NCI-H2196 treated with DMSO at 0.1 percent for 48 hours (cell line): ENCODE measurements at regions not wholly inside any gene's neighbourhood (a gene's known extent, or its start where the extent isn't known, plus 50 kb on each side); places are given as distances from the start of the nearest gene placed in this dataset.

Experiments
- DNase-seq: peaks from one replicate; lab custom pipeline; 2025; ENCODE audit not compliant: unreplicated experiment; lab: John Stamatoyannopoulos, UW

GRCh38 chr7:10222976-10223375 lies 750.7 kb upstream of the PHF14 start:
- DNase-seq = no peak

GRCh38 chr7:10225275-10225674 lies 748.4 kb upstream of the PHF14 start:
- no peak for DNase-seq

DNA sequence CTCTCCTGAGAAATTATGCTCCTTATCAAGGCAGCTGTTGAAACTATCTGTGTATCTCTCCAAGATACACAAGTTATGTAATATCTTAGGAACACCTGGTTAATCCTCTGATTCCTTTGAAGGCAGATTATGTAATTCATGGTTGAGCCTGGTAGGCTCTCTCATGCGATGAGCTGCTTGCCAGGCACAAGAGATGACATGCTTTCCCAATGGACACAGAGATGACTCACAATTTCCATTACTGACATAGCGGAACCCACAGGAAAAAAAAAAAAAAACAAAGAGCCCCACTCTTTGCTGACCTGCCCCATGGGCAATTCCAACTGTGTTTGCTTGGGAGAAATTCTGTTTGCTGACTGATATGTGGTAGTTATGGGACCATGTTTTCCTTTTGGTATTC lies 736.4 kb upstream of the PHF14 start:
- DNase-seq = no peak

DNA sequence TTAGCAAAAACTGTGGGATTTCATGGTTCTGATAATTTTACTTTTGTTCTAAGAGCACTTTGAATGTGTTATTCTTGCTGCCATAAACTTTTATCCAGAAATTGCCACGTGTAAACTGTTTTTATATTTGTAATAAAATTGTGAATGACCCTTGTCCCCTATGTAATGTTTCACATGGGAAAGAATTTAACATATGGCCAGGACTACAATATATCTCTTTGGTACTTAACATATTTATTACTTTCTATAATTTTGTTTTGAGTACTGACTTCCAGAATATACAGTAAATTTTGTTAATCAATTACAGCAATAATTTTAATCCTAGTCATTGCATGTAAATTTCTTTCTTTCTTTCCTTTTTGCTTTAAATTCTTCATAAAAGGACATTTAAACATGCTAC lies 735.0 kb upstream of the PHF14 start:
- no peak for DNase-seq

DNA sequence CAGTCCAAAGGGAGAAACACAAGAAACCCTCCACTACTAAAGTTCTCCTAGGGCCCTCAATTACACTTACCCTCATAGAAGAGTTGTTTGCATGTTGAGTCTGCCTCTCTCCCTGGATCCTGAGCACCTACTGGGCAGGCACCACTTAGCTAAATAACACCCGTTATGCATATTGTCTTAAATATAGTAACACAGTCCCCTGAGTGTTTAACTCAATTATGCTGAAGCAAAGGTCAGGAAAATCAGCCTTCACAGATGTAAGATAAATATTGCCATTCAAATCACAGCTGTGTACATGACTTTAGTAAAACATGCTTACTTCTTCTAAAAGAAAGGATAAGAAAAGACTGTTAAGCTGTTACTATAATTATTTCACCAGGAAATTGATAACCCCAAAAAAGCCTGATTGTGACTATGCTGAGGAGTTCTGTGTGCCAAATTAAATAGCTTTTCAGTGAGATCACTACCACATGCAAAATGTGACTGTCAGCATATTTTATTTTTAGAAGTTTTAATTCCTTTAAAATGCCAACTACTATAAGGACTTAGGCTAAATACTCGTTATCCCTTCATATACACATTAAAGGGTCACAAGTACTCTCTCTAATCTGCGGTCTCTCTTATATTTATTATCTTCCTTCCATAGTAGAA lies 733.9 kb upstream of the PHF14 start:
- no peak for DNase-seq

- DNase-seq = no peak
These were observed 728.3 kb upstream of the PHF14 start for GRCh38 chr7:10245406-10245805.

DNA sequence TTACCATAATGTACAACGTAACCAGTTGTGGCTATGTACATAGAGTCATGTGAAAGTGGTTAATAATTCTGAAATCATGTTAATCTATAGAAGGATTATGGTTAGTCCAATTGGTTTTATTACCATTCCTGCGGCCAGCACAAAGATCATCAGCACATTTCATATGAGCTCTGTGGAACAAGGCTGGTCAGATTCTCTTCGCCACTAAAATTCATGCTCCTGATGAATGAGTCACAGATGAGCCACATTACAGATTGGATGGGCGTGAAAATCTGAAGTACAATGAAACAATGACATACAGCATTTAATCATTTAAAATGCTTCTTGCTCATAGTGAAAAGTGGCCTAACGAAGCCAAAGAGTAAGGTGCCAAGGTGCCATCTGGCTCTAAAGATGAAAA lies 716.2 kb upstream of the PHF14 start:
- no peak for DNase-seq

- DNase-seq = no peak
These were observed 706.7 kb upstream of the PHF14 start for GRCh38 chr7:10266976-10267375.

DNA sequence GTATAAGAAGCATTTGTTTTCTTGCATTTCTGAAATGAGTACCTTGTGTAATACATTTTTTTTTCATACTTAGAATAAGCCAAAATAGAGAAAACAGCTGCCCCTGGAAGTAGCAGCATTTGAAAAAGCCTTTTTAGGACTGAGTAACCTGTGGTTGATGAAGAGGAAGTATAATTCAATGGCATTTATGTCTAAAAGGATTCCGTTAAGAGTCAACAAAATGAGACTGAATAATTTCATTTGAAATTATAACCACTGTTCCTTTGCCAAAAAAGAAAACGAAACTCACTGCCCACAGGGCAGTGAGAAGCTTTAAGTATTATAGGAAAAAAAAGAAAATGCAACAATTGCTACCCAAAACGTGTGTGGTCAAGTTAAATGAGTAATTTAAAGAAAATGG lies 705.6 kb upstream of the PHF14 start:
- no peak for DNase-seq

GRCh38 chr7:10282909-10283308 lies 690.8 kb upstream of the PHF14 start:
- no peak for DNase-seq

GRCh38 chr7:10284001-10284400 lies 689.7 kb upstream of the PHF14 start:
- no peak for DNase-seq

DNA sequence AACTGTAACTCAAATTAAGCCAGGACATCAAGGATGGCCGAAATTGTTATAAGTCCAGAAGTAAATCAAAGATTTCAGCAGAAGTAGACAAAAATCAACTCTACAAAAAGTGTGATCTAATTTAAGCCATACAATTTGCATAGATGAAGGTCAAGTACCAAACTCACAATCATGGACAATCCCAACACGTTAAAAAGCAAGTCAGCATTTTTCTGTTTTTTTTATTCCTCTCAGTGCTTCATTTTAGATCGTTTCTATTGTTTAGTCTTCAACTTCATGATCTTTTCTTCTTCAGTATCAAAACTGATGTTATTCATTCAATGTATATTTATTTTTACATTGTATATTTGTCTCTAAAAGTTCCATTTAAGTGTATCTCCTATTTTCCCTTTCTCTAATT lies 674.3 kb upstream of the PHF14 start:
- no peak for DNase-seq

DNA sequence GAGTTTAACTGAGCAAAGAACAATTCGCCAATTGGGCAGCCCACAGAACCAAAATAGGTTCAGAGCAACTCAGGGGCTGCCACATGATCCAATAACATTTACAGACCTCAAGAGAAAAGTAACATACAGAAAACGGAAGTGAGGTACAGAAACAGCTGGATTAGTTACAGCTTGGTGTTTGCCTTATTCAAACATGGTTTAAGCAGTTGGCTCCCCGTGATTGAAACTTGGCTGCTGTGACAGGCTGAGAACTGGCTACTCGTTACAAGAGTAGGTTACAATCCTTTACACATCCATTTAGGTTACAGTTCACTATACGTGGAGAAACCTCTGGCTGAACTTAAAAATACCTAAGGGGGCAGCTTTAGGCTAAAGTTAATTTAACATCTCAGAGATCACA lies 673.1 kb upstream of the PHF14 start:
- DNase-seq = no peak

GRCh38 chr7:10308276-10308675 lies 665.4 kb upstream of the PHF14 start:
- no peak for DNase-seq

DNA sequence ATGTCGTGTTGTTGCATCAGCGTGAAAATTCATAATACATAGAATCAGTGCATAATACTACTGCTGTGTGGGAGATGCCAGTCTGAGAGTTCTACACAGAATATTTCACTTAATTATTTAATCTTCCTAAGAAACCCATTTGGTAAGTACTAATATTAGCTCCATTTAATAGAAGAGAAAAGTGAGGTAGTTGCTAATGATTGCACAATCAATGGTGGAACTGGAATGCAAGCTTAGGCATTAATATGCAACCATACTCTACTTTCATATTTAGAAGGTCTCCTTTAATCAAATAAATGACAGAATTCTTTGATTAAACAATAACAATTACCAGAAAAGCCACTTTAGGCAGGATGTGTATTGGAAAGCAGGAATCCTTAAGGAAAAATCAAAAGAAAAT lies 660.7 kb upstream of the PHF14 start:
- no peak for DNase-seq

DNA sequence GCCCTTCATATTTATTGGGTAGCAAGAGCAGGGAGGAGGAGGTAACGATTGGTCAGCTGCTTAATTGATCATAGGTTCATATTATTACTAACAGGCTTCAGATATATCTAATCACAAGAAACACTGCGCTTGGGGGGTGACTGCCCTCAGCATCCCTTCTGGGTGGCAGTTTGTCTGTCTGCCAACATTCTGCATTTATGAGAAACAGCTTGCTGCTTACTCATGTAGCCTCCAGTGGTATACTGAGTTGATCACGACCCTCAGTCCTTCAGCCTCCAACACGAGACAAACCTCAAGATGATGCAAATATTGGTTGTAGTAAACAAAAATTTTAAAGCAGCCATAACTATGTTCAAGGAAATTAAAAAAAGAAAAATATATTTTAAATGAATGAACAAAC lies 657.8 kb upstream of the PHF14 start:
- no peak for DNase-seq

DNA sequence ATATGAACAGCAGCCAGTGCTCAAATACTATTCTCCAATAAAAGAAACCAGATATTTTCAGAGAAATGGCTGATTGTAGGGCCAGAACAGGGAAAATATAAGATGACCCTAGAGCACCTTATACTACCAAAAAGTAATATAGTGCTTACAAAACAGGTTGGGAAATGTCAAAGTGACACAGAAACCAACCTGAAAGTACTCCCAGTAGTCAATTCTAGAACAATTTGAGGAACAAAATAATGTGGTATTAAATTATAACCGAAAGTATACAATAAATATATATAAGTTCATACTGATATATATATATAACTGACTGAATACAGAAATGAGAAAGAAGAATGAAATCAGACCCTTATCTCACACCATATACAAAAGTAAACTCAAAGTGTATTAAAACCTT lies 657.2 kb upstream of the PHF14 start:
- no peak for DNase-seq

DNA sequence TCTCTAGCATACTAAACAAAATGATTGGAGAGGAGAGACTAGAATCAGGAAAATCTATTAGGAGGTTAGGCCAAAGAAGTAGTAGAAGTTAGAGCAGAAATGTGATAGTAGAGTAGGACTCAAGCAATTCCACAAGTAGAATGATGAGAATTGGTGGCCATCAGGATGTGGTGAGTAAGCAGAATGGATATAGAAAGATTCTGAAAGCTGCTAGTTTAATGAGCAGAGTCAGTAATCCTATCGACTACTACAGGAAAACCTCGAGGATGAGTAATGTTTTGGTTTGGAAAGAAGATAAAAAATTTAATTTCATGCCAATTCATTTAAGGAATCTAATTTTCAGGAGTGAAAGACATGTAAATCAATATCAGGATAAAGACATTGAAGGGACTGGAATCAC lies 648.3 kb upstream of the PHF14 start:
- DNase-seq = no peak

- DNase-seq = no peak
These were observed 630.6 kb upstream of the PHF14 start for GRCh38 chr7:10343108-10343507.

GRCh38 chr7:10346032-10346431 lies 627.6 kb upstream of the PHF14 start:
- no peak for DNase-seq

- no peak for DNase-seq
These were observed 617.9 kb upstream of the PHF14 start for GRCh38 chr7:10355816-10356215.

DNA sequence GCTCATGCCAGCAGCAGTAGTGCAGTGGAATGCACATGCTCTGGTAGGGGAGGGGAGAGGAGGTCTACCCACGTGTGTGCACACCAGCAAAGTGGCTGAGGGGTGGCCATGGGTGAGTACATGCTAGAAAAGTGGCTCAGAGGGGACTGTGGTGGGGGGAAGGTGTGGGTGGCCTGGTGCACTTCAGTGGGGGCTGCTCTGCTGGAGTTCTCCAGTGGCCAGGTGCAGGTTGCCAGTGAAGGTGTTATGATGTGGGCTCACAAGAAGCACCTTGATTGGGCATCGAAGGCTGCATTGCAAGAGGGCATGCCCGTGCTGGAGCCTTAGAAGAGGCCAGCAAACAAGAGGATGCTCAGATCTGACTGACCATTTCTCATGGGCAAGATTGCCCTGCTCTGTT lies 613.6 kb upstream of the PHF14 start:
- no peak for DNase-seq

GRCh38 chr7:10401793-10402192 lies 571.9 kb upstream of the PHF14 start:
- no peak for DNase-seq
